ENCODE measurements at regions not wholly inside any gene's neighbourhood (a gene's known extent, or its start where the extent isn't known, plus 50 kb on each side); places are given as distances from the start of the nearest gene placed in this dataset.

DNA sequence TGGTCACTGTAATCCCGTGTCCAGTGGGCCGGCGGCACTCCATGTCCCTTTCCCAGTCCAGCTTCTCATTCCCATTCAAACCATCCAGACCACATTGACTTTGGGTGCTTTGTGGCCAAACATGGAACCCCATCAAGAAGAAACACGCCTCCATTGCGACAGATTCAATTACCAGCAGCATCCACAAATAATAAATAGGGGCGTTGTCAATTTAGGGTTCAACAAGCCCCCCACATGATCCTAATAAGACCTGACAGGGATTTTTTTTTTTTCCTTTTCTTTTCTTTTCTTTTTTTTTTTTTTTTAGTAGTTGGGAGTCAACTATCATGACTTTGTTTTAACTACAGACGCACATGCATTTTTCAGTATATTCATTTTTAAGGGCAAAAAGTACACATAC lies 149.4 kb downstream of the DICER1 start (continued):
- TF ChIP-seq, protein P1, sequence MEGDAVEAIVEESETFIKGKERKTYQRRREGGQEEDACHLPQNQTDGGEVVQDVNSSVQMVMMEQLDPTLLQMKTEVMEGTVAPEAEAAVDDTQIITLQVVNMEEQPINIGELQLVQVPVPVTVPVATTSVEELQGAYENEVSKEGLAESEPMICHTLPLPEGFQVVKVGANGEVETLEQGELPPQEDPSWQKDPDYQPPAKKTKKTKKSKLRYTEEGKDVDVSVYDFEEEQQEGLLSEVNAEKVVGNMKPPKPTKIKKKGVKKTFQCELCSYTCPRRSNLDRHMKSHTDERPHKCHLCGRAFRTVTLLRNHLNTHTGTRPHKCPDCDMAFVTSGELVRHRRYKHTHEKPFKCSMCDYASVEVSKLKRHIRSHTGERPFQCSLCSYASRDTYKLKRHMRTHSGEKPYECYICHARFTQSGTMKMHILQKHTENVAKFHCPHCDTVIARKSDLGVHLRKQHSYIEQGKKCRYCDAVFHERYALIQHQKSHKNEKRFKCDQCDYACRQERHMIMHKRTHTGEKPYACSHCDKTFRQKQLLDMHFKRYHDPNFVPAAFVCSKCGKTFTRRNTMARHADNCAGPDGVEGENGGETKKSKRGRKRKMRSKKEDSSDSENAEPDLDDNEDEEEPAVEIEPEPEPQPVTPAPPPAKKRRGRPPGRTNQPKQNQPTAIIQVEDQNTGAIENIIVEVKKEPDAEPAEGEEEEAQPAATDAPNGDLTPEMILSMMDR (conservative IDR thresholded peaks at IDR 0.05; ENCODE audit: low read depth in 2 of 2): no peak
- TF ChIP-seq, protein P2, sequence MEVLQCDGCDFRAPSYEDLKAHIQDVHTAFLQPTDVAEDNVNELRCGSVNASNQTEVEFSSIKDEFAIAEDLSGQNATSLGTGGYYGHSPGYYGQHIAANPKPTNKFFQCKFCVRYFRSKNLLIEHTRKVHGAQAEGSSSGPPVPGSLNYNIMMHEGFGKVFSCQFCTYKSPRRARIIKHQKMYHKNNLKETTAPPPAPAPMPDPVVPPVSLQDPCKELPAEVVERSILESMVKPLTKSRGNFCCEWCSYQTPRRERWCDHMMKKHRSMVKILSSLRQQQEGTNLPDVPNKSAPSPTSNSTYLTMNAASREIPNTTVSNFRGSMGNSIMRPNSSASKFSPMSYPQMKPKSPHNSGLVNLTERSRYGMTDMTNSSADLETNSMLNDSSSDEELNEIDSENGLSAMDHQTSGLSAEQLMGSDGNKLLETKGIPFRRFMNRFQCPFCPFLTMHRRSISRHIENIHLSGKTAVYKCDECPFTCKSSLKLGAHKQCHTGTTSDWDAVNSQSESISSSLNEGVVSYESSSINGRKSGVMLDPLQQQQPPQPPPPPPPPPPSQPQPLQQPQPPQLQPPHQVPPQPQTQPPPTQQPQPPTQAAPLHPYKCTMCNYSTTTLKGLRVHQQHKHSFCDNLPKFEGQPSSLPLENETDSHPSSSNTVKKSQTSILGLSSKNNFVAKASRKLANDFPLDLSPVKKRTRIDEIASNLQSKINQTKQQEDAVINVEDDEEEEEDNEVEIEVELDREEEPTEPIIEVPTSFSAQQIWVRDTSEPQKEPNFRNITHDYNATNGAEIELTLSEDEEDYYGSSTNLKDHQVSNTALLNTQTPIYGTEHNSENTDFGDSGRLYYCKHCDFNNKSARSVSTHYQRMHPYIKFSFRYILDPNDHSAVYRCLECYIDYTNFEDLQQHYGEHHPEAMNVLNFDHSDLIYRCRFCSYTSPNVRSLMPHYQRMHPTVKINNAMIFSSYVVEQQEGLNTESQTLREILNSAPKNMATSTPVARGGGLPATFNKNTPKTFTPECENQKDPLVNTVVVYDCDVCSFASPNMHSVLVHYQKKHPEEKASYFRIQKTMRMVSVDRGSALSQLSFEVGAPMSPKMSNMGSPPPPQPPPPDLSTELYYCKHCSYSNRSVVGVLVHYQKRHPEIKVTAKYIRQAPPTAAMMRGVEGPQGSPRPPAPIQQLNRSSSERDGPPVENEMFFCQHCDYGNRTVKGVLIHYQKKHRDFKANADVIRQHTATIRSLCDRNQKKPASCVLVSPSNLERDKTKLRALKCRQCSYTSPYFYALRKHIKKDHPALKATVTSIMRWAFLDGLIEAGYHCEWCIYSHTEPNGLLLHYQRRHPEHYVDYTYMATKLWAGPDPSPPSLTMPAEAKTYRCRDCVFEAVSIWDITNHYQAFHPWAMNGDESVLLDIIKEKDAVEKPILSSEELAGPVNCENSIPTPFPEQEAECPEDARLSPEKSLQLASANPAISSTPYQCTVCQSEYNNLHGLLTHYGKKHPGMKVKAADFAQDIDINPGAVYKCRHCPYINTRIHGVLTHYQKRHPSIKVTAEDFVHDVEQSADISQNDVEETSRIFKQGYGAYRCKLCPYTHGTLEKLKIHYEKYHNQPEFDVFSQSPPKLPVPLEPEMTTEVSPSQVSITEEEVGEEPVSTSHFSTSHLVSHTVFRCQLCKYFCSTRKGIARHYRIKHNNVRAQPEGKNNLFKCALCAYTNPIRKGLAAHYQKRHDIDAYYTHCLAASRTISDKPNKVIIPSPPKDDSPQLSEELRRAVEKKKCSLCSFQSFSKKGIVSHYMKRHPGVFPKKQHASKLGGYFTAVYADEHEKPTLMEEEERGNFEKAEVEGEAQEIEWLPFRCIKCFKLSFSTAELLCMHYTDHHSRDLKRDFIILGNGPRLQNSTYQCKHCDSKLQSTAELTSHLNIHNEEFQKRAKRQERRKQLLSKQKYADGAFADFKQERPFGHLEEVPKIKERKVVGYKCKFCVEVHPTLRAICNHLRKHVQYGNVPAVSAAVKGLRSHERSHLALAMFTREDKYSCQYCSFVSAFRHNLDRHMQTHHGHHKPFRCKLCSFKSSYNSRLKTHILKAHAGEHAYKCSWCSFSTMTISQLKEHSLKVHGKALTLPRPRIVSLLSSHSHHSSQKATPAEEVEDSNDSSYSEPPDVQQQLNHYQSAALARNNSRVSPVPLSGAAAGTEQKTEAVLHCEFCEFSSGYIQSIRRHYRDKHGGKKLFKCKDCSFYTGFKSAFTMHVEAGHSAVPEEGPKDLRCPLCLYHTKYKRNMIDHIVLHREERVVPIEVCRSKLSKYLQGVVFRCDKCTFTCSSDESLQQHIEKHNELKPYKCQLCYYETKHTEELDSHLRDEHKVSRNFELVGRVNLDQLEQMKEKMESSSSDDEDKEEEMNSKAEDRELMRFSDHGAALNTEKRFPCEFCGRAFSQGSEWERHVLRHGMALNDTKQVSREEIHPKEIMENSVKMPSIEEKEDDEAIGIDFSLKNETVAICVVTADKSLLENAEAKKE (CRISPR knock-in tag; IDR thresholded peaks at IDR 0.05): no peak
- TF ChIP-seq STAT1 (IDR thresholded peaks at IDR 0.05; ENCODE audit: unreplicated experiment): no peak
- TF ChIP-seq NANOG (IDR thresholded peaks at IDR 0.05; ENCODE audit: borderline replicate concordance): no peak

DNA sequence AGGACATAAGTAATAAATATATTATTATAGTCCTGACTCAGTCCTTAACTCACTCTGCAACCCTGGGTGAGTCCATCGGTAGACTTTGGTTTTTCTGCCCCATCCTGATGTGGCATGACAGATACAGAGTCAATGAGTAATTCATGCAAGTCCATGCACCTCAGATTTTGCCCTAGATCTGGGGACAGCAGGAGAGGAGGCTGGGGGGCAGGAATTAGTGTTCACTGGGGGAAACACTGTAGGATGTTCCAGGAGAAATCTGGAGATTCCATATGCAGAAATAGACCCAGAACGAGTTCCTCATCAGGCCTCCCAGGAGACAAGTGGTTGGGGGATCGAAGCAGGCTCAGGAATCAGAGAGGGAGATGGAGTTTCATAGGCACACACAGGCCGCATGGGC lies 150.8 kb downstream of the DICER1 start:
- no peak for DNase-seq (ENCODE audit: low spot score)
- Histone ChIP-seq H4K20me1 (replicated peaks; ENCODE audit: insufficient read depth) (no peaks in the 10 kb centered on the region), H3K9me2 (ENCODE audit: insufficient read depth) (0 out of 2 replicates have a peak, but pooled peaks cover 5% of the 10 kb centered on the region), H3K79me2 (replicated peaks; ENCODE audit: insufficient read depth) (no peaks in the 10 kb centered on the region), H3K27me3 (ENCODE audit: insufficient read depth) (no peaks in the 10 kb centered on the region), H3K4me2 (no peak overlapping the region), H3F3A (replicated peaks; ENCODE audit: low read depth) (no peaks in the 10 kb centered on the region), H3K4me3 (no peak overlapping the region), H3K4me1 (ENCODE audit: insufficient read depth) (peaks cover 4% of the 10 kb centered on the region; the same call in 1 of the 2 replicates), H3K27ac (ENCODE audit: low read depth) (no peak overlapping the region), H2AFZ (no peak overlapping the region), H3K36me3 (ENCODE audit: insufficient read depth) (no peaks in the 10 kb centered on the region)
- H3K36me3 Mint-ChIP-seq (ENCODE audit: low read depth): no peaks in the 10 kb centered on the region
- no peak for ATAC-seq
- peaks cover 4% of the 10 kb centered on the region for H3K27me3 Mint-ChIP-seq (ENCODE audit: insufficient read depth, low read depth, poor library complexity)
- no peak overlapping the region for H3K4me3 Mint-ChIP-seq
- no peak overlapping the region for H3K27ac Mint-ChIP-seq
- no peaks in the 10 kb centered on the region for H3K9me3 Mint-ChIP-seq
- TF ChIP-seq EZH2phosphoT487 (IDR thresholded peaks at IDR 0.05; ENCODE audit: unreplicated experiment): no peak
- no peak for TF ChIP-seq POLR2AphosphoS5 (IDR thresholded peaks at IDR 0.05; ENCODE audit: low read depth)
- TF ChIP-seq ZNF114 (CRISPR knock-in tag; IDR thresholded peaks at IDR 0.05): no peak
- TF ChIP-seq JUNB (IDR thresholded peaks at IDR 0.05; ENCODE audit: unreplicated experiment): no peak
- TF ChIP-seq, protein P1 (conservative IDR thresholded peaks at IDR 0.05; ENCODE audit: low read depth in 2 of 2): no peak
- no peak for TF ChIP-seq NANOG (IDR thresholded peaks at IDR 0.05; ENCODE audit: borderline replicate concordance)
- TF ChIP-seq, protein P3, sequence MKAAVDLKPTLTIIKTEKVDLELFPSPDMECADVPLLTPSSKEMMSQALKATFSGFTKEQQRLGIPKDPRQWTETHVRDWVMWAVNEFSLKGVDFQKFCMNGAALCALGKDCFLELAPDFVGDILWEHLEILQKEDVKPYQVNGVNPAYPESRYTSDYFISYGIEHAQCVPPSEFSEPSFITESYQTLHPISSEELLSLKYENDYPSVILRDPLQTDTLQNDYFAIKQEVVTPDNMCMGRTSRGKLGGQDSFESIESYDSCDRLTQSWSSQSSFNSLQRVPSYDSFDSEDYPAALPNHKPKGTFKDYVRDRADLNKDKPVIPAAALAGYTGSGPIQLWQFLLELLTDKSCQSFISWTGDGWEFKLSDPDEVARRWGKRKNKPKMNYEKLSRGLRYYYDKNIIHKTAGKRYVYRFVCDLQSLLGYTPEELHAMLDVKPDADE (IDR thresholded peaks at IDR 0.05): no peak
- no peak for TF ChIP-seq CREB1 (CRISPR knock-in tag; IDR thresholded peaks at IDR 0.05; ENCODE audit: low read depth)
- H3K4me1 Mint-ChIP-seq: peaks cover 6% of the 10 kb centered on the region
